ENCODE measurements at regions not wholly inside any gene's neighbourhood (a gene's known extent, or its start where the extent isn't known, plus 50 kb on each side); places are given as distances from the start of the nearest gene placed in this dataset.
"Not testable (repeated sequence)": the region's sequence is repeated elsewhere in the genome, so short reads cannot be mapped to it uniquely, and the experiment has no call there.

DNA sequence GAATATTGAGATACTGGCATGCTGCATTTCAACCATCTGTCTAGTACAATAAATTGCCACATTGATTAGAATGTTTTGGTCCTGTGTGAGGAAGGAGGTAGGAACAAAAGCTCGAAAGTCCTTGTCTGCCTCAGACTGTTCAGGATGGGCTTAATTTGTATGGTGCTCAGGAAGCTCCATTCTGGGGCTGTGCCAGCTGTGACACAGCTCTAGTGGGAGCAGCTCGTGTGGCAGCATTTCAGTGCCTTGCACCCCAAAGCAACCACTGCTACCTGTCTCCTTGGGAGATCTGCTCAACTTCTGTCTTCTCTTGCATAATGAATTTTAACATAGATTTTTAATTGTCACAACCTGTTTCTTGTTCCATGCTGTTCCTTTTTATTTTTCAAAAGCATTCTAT lies 144.4 kb upstream of the THUMPD2 start:
- no peak for DNase-seq
- TF ChIP-seq CTCF (IDR thresholded peaks at IDR 0.05; ENCODE audit: partially characterized antibody, unreplicated experiment), result no peak
- Mint-ChIP-seq H3K9me3 (ENCODE audit: unreplicated experiment) (peaks cover 2% of the 10 kb centered on the region), H3K36me3 (ENCODE audit: unreplicated experiment) (no peaks in the 10 kb centered on the region), H3K4me3 (ENCODE audit: unreplicated experiment) (no peak overlapping the region), H3K27ac (ENCODE audit: unreplicated experiment) (no peak overlapping the region), H3K4me1 (ENCODE audit: low read depth, unreplicated experiment) (no peaks in the 10 kb centered on the region), H3K27me3 (ENCODE audit: unreplicated experiment) (peaks cover 3% of the 10 kb centered on the region)

- H3K36me3 Mint-ChIP-seq (ENCODE audit: unreplicated experiment), result no peaks in the 10 kb centered on the region
- no peak for DNase-seq
- H3K4me1 Mint-ChIP-seq (ENCODE audit: low read depth, unreplicated experiment), result no peaks in the 10 kb centered on the region
- H3K9me3 Mint-ChIP-seq (ENCODE audit: unreplicated experiment), result peaks cover 2% of the 10 kb centered on the region
- no peak overlapping the region for H3K4me3 Mint-ChIP-seq (ENCODE audit: unreplicated experiment)
- TF ChIP-seq CTCF (IDR thresholded peaks at IDR 0.05; ENCODE audit: partially characterized antibody, unreplicated experiment), result no peak
- peaks cover 3% of the 10 kb centered on the region for H3K27me3 Mint-ChIP-seq (ENCODE audit: unreplicated experiment)
- no peak overlapping the region for H3K27ac Mint-ChIP-seq (ENCODE audit: unreplicated experiment)
Measured at GRCh38 chr2:39922679-39923405, 143.8 kb upstream of the THUMPD2 start.

DNA sequence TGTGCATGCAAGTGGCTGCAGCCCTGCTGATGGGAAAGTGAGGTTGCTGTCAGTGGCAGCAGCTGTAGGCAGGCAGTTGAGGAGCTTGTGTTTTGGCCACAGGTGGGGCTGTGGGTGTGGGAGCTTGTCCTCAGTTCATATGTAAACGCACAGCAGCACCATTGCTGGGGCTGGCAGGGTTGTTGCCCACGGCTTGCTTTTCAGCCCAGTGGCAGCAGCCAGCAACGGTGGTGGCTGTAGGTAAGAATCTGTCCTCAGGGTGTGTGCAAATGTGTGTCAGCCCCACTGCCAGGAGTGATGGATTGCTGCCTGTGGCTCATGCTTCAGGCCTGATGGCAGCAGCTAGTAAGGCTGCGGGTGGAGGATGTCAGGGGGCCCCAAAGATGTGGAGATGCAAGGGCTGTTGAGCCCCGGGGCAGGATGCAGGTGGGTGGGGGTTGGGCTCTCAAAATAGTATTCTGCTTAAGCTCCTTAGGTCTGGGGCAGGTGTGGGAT lies 141.3 kb upstream of the THUMPD2 start:
- Mint-ChIP-seq H3K4me3 (ENCODE audit: unreplicated experiment) (no peak overlapping the region), H3K27ac (ENCODE audit: unreplicated experiment) (no peak overlapping the region), H3K36me3 (ENCODE audit: unreplicated experiment) (no peaks in the 10 kb centered on the region), H3K4me1 (ENCODE audit: low read depth, unreplicated experiment) (no peaks in the 10 kb centered on the region), H3K27me3 (ENCODE audit: unreplicated experiment) (peaks cover 2% of the 10 kb centered on the region), H3K9me3 (ENCODE audit: unreplicated experiment) (peaks cover 2% of the 10 kb centered on the region)
- no peak for TF ChIP-seq CTCF (IDR thresholded peaks at IDR 0.05; ENCODE audit: partially characterized antibody, unreplicated experiment)
- no peak for DNase-seq

GRCh38 chr2:39919511-39920306 lies 140.7 kb upstream of the THUMPD2 start:
- Mint-ChIP-seq H3K36me3 (ENCODE audit: unreplicated experiment) (no peaks in the 10 kb centered on the region), H3K9me3 (ENCODE audit: unreplicated experiment) (peaks cover 2% of the 10 kb centered on the region), H3K4me1 (ENCODE audit: low read depth, unreplicated experiment) (no peaks in the 10 kb centered on the region), H3K4me3 (ENCODE audit: unreplicated experiment) (no peak overlapping the region), H3K27ac (ENCODE audit: unreplicated experiment) (no peak overlapping the region), H3K27me3 (ENCODE audit: unreplicated experiment) (peaks cover 2% of the 10 kb centered on the region)
- DNase-seq, result no peak
- TF ChIP-seq CTCF (IDR thresholded peaks at IDR 0.05; ENCODE audit: partially characterized antibody, unreplicated experiment), result no peak

GRCh38 chr2:39918886-39919285 lies 139.8 kb upstream of the THUMPD2 start:
- H3K4me3 Mint-ChIP-seq (ENCODE audit: unreplicated experiment), result no peak overlapping the region
- H3K27me3 Mint-ChIP-seq (ENCODE audit: unreplicated experiment), result peaks cover 2% of the 10 kb centered on the region
- no peak overlapping the region for H3K27ac Mint-ChIP-seq (ENCODE audit: unreplicated experiment)
- DNase-seq, result no peak
- peaks cover 2% of the 10 kb centered on the region for H3K9me3 Mint-ChIP-seq (ENCODE audit: unreplicated experiment)
- no peaks in the 10 kb centered on the region for H3K4me1 Mint-ChIP-seq (ENCODE audit: low read depth, unreplicated experiment)
- no peak for TF ChIP-seq CTCF (IDR thresholded peaks at IDR 0.05; ENCODE audit: partially characterized antibody, unreplicated experiment)
- no peaks in the 10 kb centered on the region for H3K36me3 Mint-ChIP-seq (ENCODE audit: unreplicated experiment)

GRCh38 chr2:39917371-39917770 lies 138.3 kb upstream of the THUMPD2 start:
- H3K27me3 Mint-ChIP-seq (ENCODE audit: unreplicated experiment); H3K4me1 Mint-ChIP-seq (ENCODE audit: low read depth, unreplicated experiment); H3K27ac Mint-ChIP-seq (ENCODE audit: unreplicated experiment); DNase-seq; H3K9me3 Mint-ChIP-seq (ENCODE audit: unreplicated experiment); H3K36me3 Mint-ChIP-seq (ENCODE audit: unreplicated experiment); H3K4me3 Mint-ChIP-seq (ENCODE audit: unreplicated experiment): not testable (repeated sequence)

All from glutamatergic neuron (in vitro differentiated cells).